Retina (tissue), 1 donor: ENCODE measurements at regions not wholly inside any gene's neighbourhood (a gene's known extent, or its start where the extent isn't known, plus 50 kb on each side); places are given as distances from the start of the nearest gene placed in this dataset.
"Not testable (repeated sequence)": the region's sequence is repeated elsewhere in the genome, so short reads cannot be mapped to it uniquely, and the experiment has no call there.

Source experiments
- DNase-seq: peaks from one replicate; pipeline ENCODE4 v3.0.0-alpha.2; 2016

GRCh38 chr13:100810481-100810880 lies 135.9 kb upstream of the TMTC4 start:
- no peak for DNase-seq

GRCh38 chr13:100809856-100810255 lies 135.3 kb upstream of the TMTC4 start:
- DNase-seq = no peak

GRCh38 chr13:100809129-100809390 lies 134.5 kb upstream of the TMTC4 start:
- no peak for DNase-seq

GRCh38 chr13:100808330-100809128 lies 133.9 kb upstream of the TMTC4 start:
- DNase-seq = peak; percentile 78

- no peak for DNase-seq
Measured at GRCh38 chr13:100803091-100803490, 128.5 kb upstream of the TMTC4 start.

GRCh38 chr13:100800283-100800875 lies 125.8 kb upstream of the TMTC4 start:
- no peak for DNase-seq

GRCh38 chr13:100798739-100799361 lies 124.3 kb upstream of the TMTC4 start:
- no peak for DNase-seq

- DNase-seq = no peak
Measured at GRCh38 chr13:100797921-100798320, 123.3 kb upstream of the TMTC4 start.

GRCh38 chr13:100796463-100796862 lies 121.9 kb upstream of the TMTC4 start:
- DNase-seq = no peak

- DNase-seq = no peak
Measured at GRCh38 chr13:100794575-100794974, 120.0 kb upstream of the TMTC4 start.

- no peak for DNase-seq
Measured at GRCh38 chr13:100790405-100790804, 115.8 kb upstream of the TMTC4 start.

GRCh38 chr13:100789968-100790367 lies 115.4 kb upstream of the TMTC4 start:
- DNase-seq = no peak

GRCh38 chr13:100789481-100789880 lies 114.9 kb upstream of the TMTC4 start:
- DNase-seq = no peak

GRCh38 chr13:100789025-100789424 lies 114.4 kb upstream of the TMTC4 start:
- DNase-seq = no peak

GRCh38 chr13:100788540-100788939 lies 113.9 kb upstream of the TMTC4 start:
- no peak for DNase-seq

GRCh38 chr13:100787899-100788298 lies 113.3 kb upstream of the TMTC4 start:
- no peak for DNase-seq

GRCh38 chr13:100776686-100777085 lies 102.1 kb upstream of the TMTC4 start:
- not testable (repeated sequence) for DNase-seq

- no peak for DNase-seq
Measured at GRCh38 chr13:100773923-100774663, 99.5 kb upstream of the TMTC4 start.

- DNase-seq = no peak
Measured at GRCh38 chr13:100773429-100773828, 98.8 kb upstream of the TMTC4 start.

GRCh38 chr13:100767192-100767591 lies 92.6 kb upstream of the TMTC4 start:
- DNase-seq = no peak

GRCh38 chr13:100766570-100766969 lies 92.0 kb upstream of the TMTC4 start:
- DNase-seq = not testable (repeated sequence)

- DNase-seq = no peak
Measured at GRCh38 chr13:100764937-100765336, 90.3 kb upstream of the TMTC4 start.

GRCh38 chr13:100762126-100762525 lies 87.5 kb upstream of the TMTC4 start:
- not testable (repeated sequence) for DNase-seq

GRCh38 chr13:100755891-100756290 lies 81.3 kb upstream of the TMTC4 start:
- no peak for DNase-seq
